ENCODE measurements at regions not wholly inside any gene's neighbourhood (a gene's known extent, or its start where the extent isn't known, plus 50 kb on each side); places are given as distances from the start of the nearest gene placed in this dataset.

DNA sequence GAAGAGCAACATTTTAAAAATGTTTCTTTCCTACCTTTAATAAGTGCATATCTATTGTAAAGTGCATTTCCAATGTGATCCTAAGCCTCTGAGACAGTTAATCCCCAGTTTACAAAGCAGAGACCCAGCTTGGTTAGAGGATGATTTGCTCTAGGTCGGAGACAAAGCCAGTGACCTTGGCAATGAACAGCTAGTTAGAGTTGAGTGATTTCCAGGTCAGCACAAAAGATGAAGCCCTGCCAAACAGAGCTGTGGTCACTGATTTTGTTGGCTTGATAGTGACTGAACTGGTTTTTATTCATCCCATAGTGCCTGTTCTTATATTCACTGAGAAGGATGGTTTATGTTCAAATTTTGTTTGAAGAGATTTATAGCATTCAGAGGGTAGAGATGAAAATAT is 56.6 kb upstream of the CD83 start:
- Histone ChIP-seq H3K79me2 (ENCODE audit: insufficient read depth, low read length) (no peaks in the 10 kb centered on the region), H3K9me3 (ENCODE audit: control insufficient read depth in 1 of 2, insufficient read depth in 1 of 2, low read depth in 1 of 2, low read length in 2 of 2) (no peaks in the 10 kb centered on the region), H3K27ac (ENCODE audit: low read depth, low read length) (no peak overlapping the region), H3K4me2 (ENCODE audit: low read length) (no peak overlapping the region), H3K4me1 (ENCODE audit: control insufficient read depth in 1 of 2, insufficient read depth in 2 of 2, low read length in 2 of 2) (peaks cover 0 to 4% of the 10 kb centered on the region in 2 experiments; a peak in 2 of 4 replicates), H3K9me2 (ENCODE audit: insufficient read depth) (no peaks in the 10 kb centered on the region), H3K9ac (ENCODE audit: low read length) (no peak overlapping the region), H4K20me1 (ENCODE audit: insufficient read depth) (no peaks in the 10 kb centered on the region), H2AFZ (ENCODE audit: low read depth, low read length, poor library complexity, severe bottlenecking) (no peak overlapping the region), H3K36me3 (ENCODE audit: control insufficient read depth in 1 of 2, insufficient read depth in 2 of 2, low read length in 2 of 2) (no peaks in the 10 kb centered on the region), H3K4me3 (replicated peaks in 1 of 2; ENCODE audit: low read depth in 1 of 2, low read length in 2 of 2) (no peak overlapping the region), H3K27me3 (ENCODE audit: insufficient read depth, low read length) (no peaks in the 10 kb centered on the region)
- CTCF ChIA-PET = interaction anchor here (0.6 to 1.0 kb wide), 2 partner anchors 15 to 193 kb away, joined by 3 to 5 read pairs; no protein-coding TSS in a partner anchor
- DNase-seq (ENCODE audit: low read depth, low spot score) (no peak), ATAC-seq (no peak)
- TF ChIP-seq POLR2AphosphoS5 (IDR thresholded peaks at IDR 0.05; ENCODE audit: low read depth, low read length) (no peak), SRF (IDR thresholded peaks at IDR 0.05; ENCODE audit: low read depth) (no peak), FOSL1 (IDR thresholded peaks at IDR 0.05; ENCODE audit: low read depth) (no peak), EGR1 (IDR thresholded peaks at IDR 0.05; ENCODE audit: low read depth) (no peak), RAD21 (IDR thresholded peaks at IDR 0.05; ENCODE audit: low read depth) (no peak), SIN3A (IDR thresholded peaks at IDR 0.05; ENCODE audit: low read depth) (no peak), POLR2A (IDR thresholded peaks at IDR 0.05; ENCODE audit: borderline replicate concordance, extremely low read depth, insufficient read depth, insufficient read length) (no peak), ELF1 (IDR thresholded peaks at IDR 0.05; ENCODE audit: borderline replicate concordance, low read depth) (no peak), CBX3 (IDR thresholded peaks at IDR 0.05; ENCODE audit: low read depth) (no peak), ZNF274 (IDR thresholded peaks at IDR 0.05; ENCODE audit: low read depth, low read length) (no peak), JUND (IDR thresholded peaks at IDR 0.05) (no peak)
- TF ChIP-seq, protein P1, sequence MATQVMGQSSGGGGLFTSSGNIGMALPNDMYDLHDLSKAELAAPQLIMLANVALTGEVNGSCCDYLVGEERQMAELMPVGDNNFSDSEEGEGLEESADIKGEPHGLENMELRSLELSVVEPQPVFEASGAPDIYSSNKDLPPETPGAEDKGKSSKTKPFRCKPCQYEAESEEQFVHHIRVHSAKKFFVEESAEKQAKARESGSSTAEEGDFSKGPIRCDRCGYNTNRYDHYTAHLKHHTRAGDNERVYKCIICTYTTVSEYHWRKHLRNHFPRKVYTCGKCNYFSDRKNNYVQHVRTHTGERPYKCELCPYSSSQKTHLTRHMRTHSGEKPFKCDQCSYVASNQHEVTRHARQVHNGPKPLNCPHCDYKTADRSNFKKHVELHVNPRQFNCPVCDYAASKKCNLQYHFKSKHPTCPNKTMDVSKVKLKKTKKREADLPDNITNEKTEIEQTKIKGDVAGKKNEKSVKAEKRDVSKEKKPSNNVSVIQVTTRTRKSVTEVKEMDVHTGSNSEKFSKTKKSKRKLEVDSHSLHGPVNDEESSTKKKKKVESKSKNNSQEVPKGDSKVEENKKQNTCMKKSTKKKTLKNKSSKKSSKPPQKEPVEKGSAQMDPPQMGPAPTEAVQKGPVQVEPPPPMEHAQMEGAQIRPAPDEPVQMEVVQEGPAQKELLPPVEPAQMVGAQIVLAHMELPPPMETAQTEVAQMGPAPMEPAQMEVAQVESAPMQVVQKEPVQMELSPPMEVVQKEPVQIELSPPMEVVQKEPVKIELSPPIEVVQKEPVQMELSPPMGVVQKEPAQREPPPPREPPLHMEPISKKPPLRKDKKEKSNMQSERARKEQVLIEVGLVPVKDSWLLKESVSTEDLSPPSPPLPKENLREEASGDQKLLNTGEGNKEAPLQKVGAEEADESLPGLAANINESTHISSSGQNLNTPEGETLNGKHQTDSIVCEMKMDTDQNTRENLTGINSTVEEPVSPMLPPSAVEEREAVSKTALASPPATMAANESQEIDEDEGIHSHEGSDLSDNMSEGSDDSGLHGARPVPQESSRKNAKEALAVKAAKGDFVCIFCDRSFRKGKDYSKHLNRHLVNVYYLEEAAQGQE (IDR thresholded peaks at IDR 0.05; ENCODE audit: low read depth) = no peak
- TF ChIP-seq, protein P2, sequence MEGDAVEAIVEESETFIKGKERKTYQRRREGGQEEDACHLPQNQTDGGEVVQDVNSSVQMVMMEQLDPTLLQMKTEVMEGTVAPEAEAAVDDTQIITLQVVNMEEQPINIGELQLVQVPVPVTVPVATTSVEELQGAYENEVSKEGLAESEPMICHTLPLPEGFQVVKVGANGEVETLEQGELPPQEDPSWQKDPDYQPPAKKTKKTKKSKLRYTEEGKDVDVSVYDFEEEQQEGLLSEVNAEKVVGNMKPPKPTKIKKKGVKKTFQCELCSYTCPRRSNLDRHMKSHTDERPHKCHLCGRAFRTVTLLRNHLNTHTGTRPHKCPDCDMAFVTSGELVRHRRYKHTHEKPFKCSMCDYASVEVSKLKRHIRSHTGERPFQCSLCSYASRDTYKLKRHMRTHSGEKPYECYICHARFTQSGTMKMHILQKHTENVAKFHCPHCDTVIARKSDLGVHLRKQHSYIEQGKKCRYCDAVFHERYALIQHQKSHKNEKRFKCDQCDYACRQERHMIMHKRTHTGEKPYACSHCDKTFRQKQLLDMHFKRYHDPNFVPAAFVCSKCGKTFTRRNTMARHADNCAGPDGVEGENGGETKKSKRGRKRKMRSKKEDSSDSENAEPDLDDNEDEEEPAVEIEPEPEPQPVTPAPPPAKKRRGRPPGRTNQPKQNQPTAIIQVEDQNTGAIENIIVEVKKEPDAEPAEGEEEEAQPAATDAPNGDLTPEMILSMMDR (IDR thresholded peaks at IDR 0.05 in 2 of 3, conservative IDR thresholded peaks at IDR 0.05 in 1 of 3; ENCODE audit: borderline replicate concordance in 1 of 3, insufficient read depth in 1 of 3, low read depth in 2 of 3, low read length in 2 of 3) = no peak
- TF ChIP-seq, protein P3, sequence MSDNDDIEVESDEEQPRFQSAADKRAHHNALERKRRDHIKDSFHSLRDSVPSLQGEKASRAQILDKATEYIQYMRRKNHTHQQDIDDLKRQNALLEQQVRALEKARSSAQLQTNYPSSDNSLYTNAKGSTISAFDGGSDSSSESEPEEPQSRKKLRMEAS (IDR thresholded peaks at IDR 0.05) = no peak
- TF ChIP-seq, protein P4, sequence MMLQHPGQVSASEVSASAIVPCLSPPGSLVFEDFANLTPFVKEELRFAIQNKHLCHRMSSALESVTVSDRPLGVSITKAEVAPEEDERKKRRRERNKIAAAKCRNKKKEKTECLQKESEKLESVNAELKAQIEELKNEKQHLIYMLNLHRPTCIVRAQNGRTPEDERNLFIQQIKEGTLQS (IDR thresholded peaks at IDR 0.05) = no peak
- POLR2A ChIA-PET = no interaction called here
- intact Hi-C loops (cut with micrococcal nuclease) = no loop called here
- RAD21 ChIA-PET (ENCODE audit: low non-redundant PET in 1 of 2, low total read pairs in 2 of 2, uncharacterized antibody in 2 of 2, unreplicated experiment in 2 of 2) = no interaction called here
- BruUV-seq (replicated peaks) = no TSS peak

Measured in HCT116 (cell line).